PFSK-1 (cell line): ENCODE measurements at regions not wholly inside any gene's neighbourhood (a gene's known extent, or its start where the extent isn't known, plus 50 kb on each side); places are given as distances from the start of the nearest gene placed in this dataset.

Experiments used
- FOXP2 ChIP-seq: optimal IDR thresholded peaks from 2 replicates; pipeline ENCODE3; 2011; ENCODE audit warnings: borderline replicate concordance, control low read depth, inconsistent platforms; ENCODE audit not compliant: insufficient read depth; ENCODE audit errors: extremely low read length, extremely low read depth
- POLR2AphosphoS5 ChIP-seq: IDR thresholded peaks from 2 replicates; pipeline ENCODE4 v1.6.1; 2012; ENCODE audit warnings: low read depth, mild to moderate bottlenecking, control low read depth, low read length, moderate library complexity
- SIN3A ChIP-seq: IDR thresholded peaks from 2 replicates; pipeline ENCODE4 v1.6.1; 2012; ENCODE audit warnings: mild to moderate bottlenecking, low read length, moderate library complexity, borderline replicate concordance; ENCODE audit not compliant: insufficient read depth
- TAF1 ChIP-seq: IDR thresholded peaks from 2 replicates; pipeline ENCODE4 v1.6.1; 2012; ENCODE audit warnings: low read length, control low read depth, borderline replicate concordance; ENCODE audit not compliant: insufficient read depth
- TF ChIP-seq, protein P1 (sequence below), 2 experiments: IDR thresholded peaks; 2 replicates each; pipeline versions ENCODE4 v1.6.1 to v1.8.0; 2011 to 2012; ENCODE audit warnings: low read depth in 2 of 2, low read length in 2 of 2, control low read depth in 1 of 2, inconsistent platforms in 1 of 2, mild to moderate bottlenecking in 1 of 2, moderate library complexity in 1 of 2; ENCODE audit not compliant: insufficient read depth in 1 of 2

DNA sequence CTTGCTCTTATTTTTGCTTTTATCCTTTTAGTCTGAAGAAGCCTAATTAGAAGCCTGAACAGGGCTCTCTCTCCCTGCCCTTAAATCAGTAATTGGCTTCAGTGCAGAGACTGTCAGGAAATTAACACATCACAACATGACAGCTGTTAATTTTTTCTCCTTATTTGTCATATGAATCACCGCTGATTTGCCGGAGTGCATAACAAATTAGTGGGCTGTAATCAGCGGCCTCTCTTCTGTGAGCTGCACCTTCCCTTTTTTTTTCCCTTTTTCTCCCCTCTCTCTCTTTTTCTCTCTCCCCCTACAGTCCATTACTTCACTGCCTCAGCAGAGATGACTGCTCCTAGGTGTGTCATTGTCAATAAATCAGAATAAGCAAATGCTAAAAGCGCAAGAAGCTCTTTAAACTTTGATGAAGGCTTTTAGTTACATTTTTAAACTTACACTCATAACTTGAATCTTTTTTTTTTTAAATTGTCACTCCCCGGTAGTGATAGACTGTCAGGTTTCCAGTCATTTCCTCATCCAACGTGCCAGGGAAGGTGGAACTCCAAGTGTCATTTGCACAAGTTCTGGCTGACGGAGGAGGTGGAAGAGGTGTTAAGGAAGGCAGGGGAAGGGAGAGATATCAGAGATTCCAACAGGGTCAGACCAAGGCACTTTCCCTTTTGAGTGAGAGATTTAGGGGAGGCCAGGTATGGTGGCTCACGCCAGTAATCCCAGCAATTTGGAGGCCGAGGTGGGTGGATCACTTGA, 197.1 kb upstream of the TSHZ3 start:
- TF ChIP-seq POLR2AphosphoS5 (no peak), TAF1 (no peak), SIN3A (no peak), FOXP2 (no peak)
- TF ChIP-seq, protein P1, sequence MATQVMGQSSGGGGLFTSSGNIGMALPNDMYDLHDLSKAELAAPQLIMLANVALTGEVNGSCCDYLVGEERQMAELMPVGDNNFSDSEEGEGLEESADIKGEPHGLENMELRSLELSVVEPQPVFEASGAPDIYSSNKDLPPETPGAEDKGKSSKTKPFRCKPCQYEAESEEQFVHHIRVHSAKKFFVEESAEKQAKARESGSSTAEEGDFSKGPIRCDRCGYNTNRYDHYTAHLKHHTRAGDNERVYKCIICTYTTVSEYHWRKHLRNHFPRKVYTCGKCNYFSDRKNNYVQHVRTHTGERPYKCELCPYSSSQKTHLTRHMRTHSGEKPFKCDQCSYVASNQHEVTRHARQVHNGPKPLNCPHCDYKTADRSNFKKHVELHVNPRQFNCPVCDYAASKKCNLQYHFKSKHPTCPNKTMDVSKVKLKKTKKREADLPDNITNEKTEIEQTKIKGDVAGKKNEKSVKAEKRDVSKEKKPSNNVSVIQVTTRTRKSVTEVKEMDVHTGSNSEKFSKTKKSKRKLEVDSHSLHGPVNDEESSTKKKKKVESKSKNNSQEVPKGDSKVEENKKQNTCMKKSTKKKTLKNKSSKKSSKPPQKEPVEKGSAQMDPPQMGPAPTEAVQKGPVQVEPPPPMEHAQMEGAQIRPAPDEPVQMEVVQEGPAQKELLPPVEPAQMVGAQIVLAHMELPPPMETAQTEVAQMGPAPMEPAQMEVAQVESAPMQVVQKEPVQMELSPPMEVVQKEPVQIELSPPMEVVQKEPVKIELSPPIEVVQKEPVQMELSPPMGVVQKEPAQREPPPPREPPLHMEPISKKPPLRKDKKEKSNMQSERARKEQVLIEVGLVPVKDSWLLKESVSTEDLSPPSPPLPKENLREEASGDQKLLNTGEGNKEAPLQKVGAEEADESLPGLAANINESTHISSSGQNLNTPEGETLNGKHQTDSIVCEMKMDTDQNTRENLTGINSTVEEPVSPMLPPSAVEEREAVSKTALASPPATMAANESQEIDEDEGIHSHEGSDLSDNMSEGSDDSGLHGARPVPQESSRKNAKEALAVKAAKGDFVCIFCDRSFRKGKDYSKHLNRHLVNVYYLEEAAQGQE (IDR thresholded peaks at IDR 0.05; ENCODE audit: insufficient read depth in 1 of 2, low read depth in 2 of 2, low read length in 2 of 2) = no peak
